ENCODE measurements at regions not wholly inside any gene's neighbourhood (a gene's known extent, or its start where the extent isn't known, plus 50 kb on each side); places are given as distances from the start of the nearest gene placed in this dataset.

- Mint-ChIP-seq H3K36me3 (ENCODE audit: insufficient read depth) (no peaks in the 10 kb centered on the region), H3K4me1 (ENCODE audit: low read depth) (no peaks in the 10 kb centered on the region), H3K9me3 (ENCODE audit: low read depth) (no peaks in the 10 kb centered on the region), H3K27ac (no peak overlapping the region), H3K4me3 (ENCODE audit: low read depth) (no peak overlapping the region), H3K27me3 (peaks cover 13% of the 10 kb centered on the region)
- DNase-seq (ENCODE audit: low spot score, unreplicated experiment) = no peak
- no peak for TF ChIP-seq CTCF (IDR thresholded peaks at IDR 0.05; ENCODE audit: unreplicated experiment)
Measured at GRCh38 chr13:40159736-40160135, 504.3 kb downstream of the COG6 start.

GRCh38 chr13:40160618-40161350 is 505.3 kb downstream of the COG6 start:
- Mint-ChIP-seq H3K36me3 (ENCODE audit: insufficient read depth) (no peaks in the 10 kb centered on the region), H3K27ac (no peak overlapping the region), H3K4me1 (ENCODE audit: low read depth) (peaks cover 4% of the 10 kb centered on the region), H3K27me3 (peaks cover 15% of the 10 kb centered on the region), H3K4me3 (ENCODE audit: low read depth) (no peak overlapping the region), H3K9me3 (ENCODE audit: low read depth) (no peaks in the 10 kb centered on the region)
- DNase-seq (ENCODE audit: low spot score, unreplicated experiment) = no peak
- TF ChIP-seq CTCF (IDR thresholded peaks at IDR 0.05; ENCODE audit: unreplicated experiment) = no peak

GRCh38 chr13:40161351-40161810 is 505.1 kb downstream of the FOXO1 start:
- no peak overlapping the region for H3K4me3 Mint-ChIP-seq (ENCODE audit: low read depth)
- no peaks in the 10 kb centered on the region for H3K36me3 Mint-ChIP-seq (ENCODE audit: insufficient read depth)
- TF ChIP-seq CTCF (IDR thresholded peaks at IDR 0.05; ENCODE audit: unreplicated experiment) = no peak
- H3K27ac Mint-ChIP-seq = no peak overlapping the region
- H3K4me1 Mint-ChIP-seq (ENCODE audit: low read depth) = peaks cover 5% of the 10 kb centered on the region
- no peak for DNase-seq (ENCODE audit: low spot score, unreplicated experiment)
- no peaks in the 10 kb centered on the region for H3K9me3 Mint-ChIP-seq (ENCODE audit: low read depth)
- H3K27me3 Mint-ChIP-seq = peaks cover 18% of the 10 kb centered on the region

- Mint-ChIP-seq H3K36me3 (ENCODE audit: insufficient read depth) (no peaks in the 10 kb centered on the region), H3K27ac (no peak overlapping the region), H3K4me1 (ENCODE audit: low read depth) (peaks cover 5% of the 10 kb centered on the region), H3K9me3 (ENCODE audit: low read depth) (no peaks in the 10 kb centered on the region), H3K4me3 (ENCODE audit: low read depth) (no peak overlapping the region), H3K27me3 (peaks cover 22% of the 10 kb centered on the region)
- DNase-seq (ENCODE audit: low spot score, unreplicated experiment) = no peak
- no peak for TF ChIP-seq CTCF (IDR thresholded peaks at IDR 0.05; ENCODE audit: unreplicated experiment)
Measured at GRCh38 chr13:40161931-40162330, 504.5 kb downstream of the FOXO1 start.

GRCh38 chr13:40163066-40164000 is 503.1 kb downstream of the FOXO1 start:
- no peak overlapping the region for H3K27ac Mint-ChIP-seq
- TF ChIP-seq CTCF (IDR thresholded peaks at IDR 0.05; ENCODE audit: unreplicated experiment) = no peak
- DNase-seq (ENCODE audit: low spot score, unreplicated experiment) = no peak
- H3K4me3 Mint-ChIP-seq (ENCODE audit: low read depth) = no peak overlapping the region
- H3K27me3 Mint-ChIP-seq = peaks cover 36% of the 10 kb centered on the region
- no peaks in the 10 kb centered on the region for H3K9me3 Mint-ChIP-seq (ENCODE audit: low read depth)
- H3K36me3 Mint-ChIP-seq (ENCODE audit: insufficient read depth) = no peaks in the 10 kb centered on the region
- peaks cover 5% of the 10 kb centered on the region for H3K4me1 Mint-ChIP-seq (ENCODE audit: low read depth)
